ENCODE measurements at regions not wholly inside any gene's neighbourhood (a gene's known extent, or its start where the extent isn't known, plus 50 kb on each side); places are given as distances from the start of the nearest gene placed in this dataset.

DNA sequence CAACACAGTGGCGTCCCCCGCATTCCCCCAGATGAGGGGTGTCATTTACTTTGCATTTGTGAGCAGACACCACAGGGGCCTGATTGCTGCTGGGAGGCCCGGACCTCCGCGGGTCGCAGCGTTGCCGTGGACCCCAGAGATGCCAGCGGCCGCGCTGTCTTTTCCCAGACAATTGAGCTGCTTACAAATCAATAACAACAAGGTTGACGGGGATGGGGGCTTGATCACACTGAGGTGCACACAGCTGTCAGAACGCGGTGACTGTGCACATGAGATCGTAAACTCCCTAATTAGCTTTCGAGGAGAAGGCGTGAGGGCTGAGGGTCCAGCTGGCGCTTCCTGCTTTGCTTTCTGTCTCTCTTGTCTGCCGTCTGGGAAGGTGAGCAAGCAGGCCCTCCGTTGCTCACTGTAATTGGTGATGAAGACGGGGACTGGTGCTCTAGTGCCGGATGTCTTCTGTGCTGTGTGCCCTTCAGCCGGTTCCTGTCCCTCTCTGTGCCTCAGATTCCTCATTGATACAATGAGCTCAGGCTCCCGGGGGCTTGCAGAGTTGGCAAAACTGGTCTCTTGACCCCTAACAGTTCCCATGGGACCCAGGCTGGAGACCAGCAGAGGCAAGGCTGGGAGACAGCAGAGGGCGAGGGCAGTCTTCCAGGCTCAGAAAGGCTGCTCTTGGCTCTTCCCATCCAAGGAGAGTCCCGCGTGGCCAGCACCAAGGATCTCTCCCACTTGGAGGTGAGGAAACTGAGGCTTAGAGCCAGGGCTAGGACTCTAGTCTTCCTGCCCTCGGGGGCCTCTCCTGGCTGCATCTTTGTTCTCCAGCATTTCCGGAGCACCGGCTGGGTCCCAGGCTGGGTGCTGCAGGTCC is 126.0 kb upstream of the PMEPA1 start:
- Histone ChIP-seq H3K9me3 (ENCODE audit: control insufficient read depth in 1 of 2, low read length in 2 of 2) (no peaks in the 10 kb centered on the region), H3K4me1 (ENCODE audit: control insufficient read depth in 1 of 2, insufficient read depth in 2 of 2, low read length in 2 of 2) (no peaks in the 10 kb centered on the region), H3K36me3 (ENCODE audit: control insufficient read depth in 1 of 2, insufficient read depth in 2 of 2, low read length in 2 of 2) (no peaks in the 10 kb centered on the region), H3K4me3 (ENCODE audit: low read depth in 1 of 2, low read length in 2 of 2) (no peak overlapping the region), H3K9ac (ENCODE audit: low read depth in 1 of 2, low read length in 2 of 2) (no peak overlapping the region), H3K27ac (ENCODE audit: low read depth, low read length) (no peak overlapping the region), H3K27me3 (ENCODE audit: control insufficient read depth in 1 of 2, insufficient read depth in 2 of 2, low read length in 2 of 2) (no peaks in the 10 kb centered on the region)

- Histone ChIP-seq H3K9ac (ENCODE audit: low read depth in 1 of 2, low read length in 2 of 2) (no peak overlapping the region), H3K4me3 (ENCODE audit: low read depth in 1 of 2, low read length in 2 of 2) (no peak overlapping the region), H3K27me3 (ENCODE audit: control insufficient read depth in 1 of 2, insufficient read depth in 2 of 2, low read length in 2 of 2) (no peaks in the 10 kb centered on the region), H3K4me1 (ENCODE audit: control insufficient read depth in 1 of 2, insufficient read depth in 2 of 2, low read length in 2 of 2) (no peaks in the 10 kb centered on the region), H3K36me3 (ENCODE audit: control insufficient read depth in 1 of 2, insufficient read depth in 2 of 2, low read length in 2 of 2) (no peaks in the 10 kb centered on the region), H3K27ac (ENCODE audit: low read depth, low read length) (no peak overlapping the region), H3K9me3 (ENCODE audit: control insufficient read depth in 1 of 2, low read length in 2 of 2) (no peaks in the 10 kb centered on the region)
Observed at GRCh38 chr20:57835074-57835452, 125.2 kb upstream of the PMEPA1 start.

GRCh38 chr20:57834306-57835073 is 124.7 kb upstream of the PMEPA1 start:
- H3K27me3 ChIP-seq (ENCODE audit: control insufficient read depth in 1 of 2, insufficient read depth in 2 of 2, low read length in 2 of 2): no peaks in the 10 kb centered on the region
- no peaks in the 10 kb centered on the region for H3K9me3 ChIP-seq (ENCODE audit: control insufficient read depth in 1 of 2, low read length in 2 of 2)

DNA sequence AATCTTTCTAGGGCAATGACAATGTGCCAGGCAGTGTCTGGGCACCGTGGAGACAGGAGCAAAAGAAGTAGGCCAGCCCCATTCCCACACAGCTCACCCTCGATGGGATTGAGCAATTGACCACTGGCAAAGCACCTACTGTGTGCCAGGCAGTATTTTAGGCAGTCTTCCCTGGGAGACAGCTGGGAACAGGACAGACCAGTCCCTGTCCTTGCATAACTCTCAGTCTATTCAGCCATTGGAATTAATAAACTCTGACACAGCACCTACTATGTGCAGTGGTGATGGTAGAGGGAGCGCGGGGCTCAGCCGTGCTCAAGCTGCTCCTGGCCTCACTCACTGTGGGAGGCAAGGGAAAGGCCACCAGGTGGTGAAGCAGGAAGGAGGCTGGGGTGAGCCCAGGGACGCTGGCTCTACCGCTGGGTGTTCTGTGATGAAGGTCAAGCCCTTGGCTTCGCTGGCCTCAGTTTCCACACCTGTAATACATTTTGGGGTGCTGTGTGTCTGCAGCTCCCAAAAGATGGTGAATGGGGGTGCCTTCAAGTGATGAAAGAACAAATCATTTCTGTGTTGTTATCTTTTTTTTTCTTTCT is 122.3 kb upstream of the PMEPA1 start:
- Histone ChIP-seq H3K27me3 (ENCODE audit: control insufficient read depth in 1 of 2, insufficient read depth in 2 of 2, low read length in 2 of 2) (no peaks in the 10 kb centered on the region), H3K9ac (ENCODE audit: low read depth in 1 of 2, low read length in 2 of 2) (no peak overlapping the region), H3K4me1 (ENCODE audit: control insufficient read depth in 1 of 2, insufficient read depth in 2 of 2, low read length in 2 of 2) (no peaks in the 10 kb centered on the region), H3K36me3 (ENCODE audit: control insufficient read depth in 1 of 2, insufficient read depth in 2 of 2, low read length in 2 of 2) (no peaks in the 10 kb centered on the region), H3K9me3 (ENCODE audit: control insufficient read depth in 1 of 2, low read length in 2 of 2) (no peaks in the 10 kb centered on the region), H3K4me3 (ENCODE audit: low read depth in 1 of 2, low read length in 2 of 2) (no peak overlapping the region), H3K27ac (ENCODE audit: low read depth, low read length) (no peak overlapping the region)

More at GRCh38 chr20:57834306-57835073, 124.7 kb upstream of the PMEPA1 start:
- no peak overlapping the region for H3K4me3 ChIP-seq (ENCODE audit: low read depth in 1 of 2, low read length in 2 of 2)
- H3K9ac ChIP-seq (ENCODE audit: low read depth in 1 of 2, low read length in 2 of 2): no peak overlapping the region
- H3K36me3 ChIP-seq (ENCODE audit: control insufficient read depth in 1 of 2, insufficient read depth in 2 of 2, low read length in 2 of 2): no peaks in the 10 kb centered on the region
- H3K4me1 ChIP-seq (ENCODE audit: control insufficient read depth in 1 of 2, insufficient read depth in 2 of 2, low read length in 2 of 2): no peaks in the 10 kb centered on the region
- H3K27ac ChIP-seq (ENCODE audit: low read depth, low read length): no peak overlapping the region

- Histone ChIP-seq H3K9ac (ENCODE audit: low read depth in 1 of 2, low read length in 2 of 2) (no peak overlapping the region), H3K9me3 (ENCODE audit: control insufficient read depth in 1 of 2, low read length in 2 of 2) (no peaks in the 10 kb centered on the region), H3K27ac (ENCODE audit: low read depth, low read length) (no peak overlapping the region), H3K4me3 (ENCODE audit: low read depth in 1 of 2, low read length in 2 of 2) (no peak overlapping the region), H3K36me3 (ENCODE audit: control insufficient read depth in 1 of 2, insufficient read depth in 2 of 2, low read length in 2 of 2) (no peaks in the 10 kb centered on the region), H3K4me1 (ENCODE audit: control insufficient read depth in 1 of 2, insufficient read depth in 2 of 2, low read length in 2 of 2) (no peaks in the 10 kb centered on the region), H3K27me3 (ENCODE audit: control insufficient read depth in 1 of 2, insufficient read depth in 2 of 2, low read length in 2 of 2) (no peaks in the 10 kb centered on the region)
Observed at GRCh38 chr20:57831326-57831992, 121.6 kb upstream of the PMEPA1 start.

GRCh38 chr20:57830515-57830895 is 120.7 kb upstream of the PMEPA1 start:
- Histone ChIP-seq H3K4me1 (ENCODE audit: control insufficient read depth in 1 of 2, insufficient read depth in 2 of 2, low read length in 2 of 2) (no peaks in the 10 kb centered on the region), H3K4me3 (ENCODE audit: low read depth in 1 of 2, low read length in 2 of 2) (no peak overlapping the region), H3K9ac (ENCODE audit: low read depth in 1 of 2, low read length in 2 of 2) (no peak overlapping the region), H3K27ac (ENCODE audit: low read depth, low read length) (no peak overlapping the region), H3K9me3 (ENCODE audit: control insufficient read depth in 1 of 2, low read length in 2 of 2) (no peaks in the 10 kb centered on the region), H3K36me3 (ENCODE audit: control insufficient read depth in 1 of 2, insufficient read depth in 2 of 2, low read length in 2 of 2) (no peaks in the 10 kb centered on the region), H3K27me3 (ENCODE audit: control insufficient read depth in 1 of 2, insufficient read depth in 2 of 2, low read length in 2 of 2) (no peaks in the 10 kb centered on the region)

DNA sequence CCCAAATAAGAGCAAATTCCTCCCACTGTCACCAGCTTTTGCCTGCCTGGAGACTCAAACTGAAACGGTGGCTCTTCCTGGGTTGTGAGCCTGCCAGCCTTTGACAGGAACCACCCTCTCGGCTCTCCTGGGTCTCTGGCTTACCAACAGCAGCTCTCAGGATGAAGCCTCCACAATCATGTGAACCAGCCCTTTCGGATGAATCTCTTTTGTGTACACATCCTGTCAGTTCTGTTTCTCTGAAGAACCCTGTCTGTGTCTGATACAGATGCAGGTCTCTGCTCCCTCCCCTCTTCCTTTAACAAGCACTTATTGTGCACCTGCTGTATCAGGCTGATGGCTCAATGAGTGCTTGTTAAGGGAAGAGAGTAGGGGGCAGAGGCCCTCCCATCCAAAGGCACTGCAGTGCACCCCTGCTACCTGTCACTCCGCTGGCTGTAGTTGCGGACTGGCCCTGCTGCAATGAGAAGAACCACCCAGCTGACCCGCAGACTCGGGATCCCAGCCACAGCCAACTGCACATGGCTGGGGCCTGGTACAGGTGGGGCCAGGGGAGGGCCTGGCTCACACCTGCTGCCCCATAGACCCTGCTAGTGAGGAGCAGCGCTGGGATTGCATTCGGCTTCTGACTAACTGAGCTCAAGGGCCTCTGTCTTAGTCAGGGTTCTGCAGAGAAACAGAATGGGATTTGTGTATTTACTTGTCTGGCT is 120.1 kb upstream of the PMEPA1 start:
- Histone ChIP-seq H3K36me3 (ENCODE audit: control insufficient read depth in 1 of 2, insufficient read depth in 2 of 2, low read length in 2 of 2) (no peaks in the 10 kb centered on the region), H3K9ac (ENCODE audit: low read depth in 1 of 2, low read length in 2 of 2) (no peak overlapping the region), H3K27ac (ENCODE audit: low read depth, low read length) (no peak overlapping the region), H3K9me3 (ENCODE audit: control insufficient read depth in 1 of 2, low read length in 2 of 2) (no peaks in the 10 kb centered on the region), H3K4me1 (ENCODE audit: control insufficient read depth in 1 of 2, insufficient read depth in 2 of 2, low read length in 2 of 2) (no peaks in the 10 kb centered on the region), H3K27me3 (ENCODE audit: control insufficient read depth in 1 of 2, insufficient read depth in 2 of 2, low read length in 2 of 2) (no peaks in the 10 kb centered on the region), H3K4me3 (ENCODE audit: low read depth in 1 of 2, low read length in 2 of 2) (no peak overlapping the region)

DNA sequence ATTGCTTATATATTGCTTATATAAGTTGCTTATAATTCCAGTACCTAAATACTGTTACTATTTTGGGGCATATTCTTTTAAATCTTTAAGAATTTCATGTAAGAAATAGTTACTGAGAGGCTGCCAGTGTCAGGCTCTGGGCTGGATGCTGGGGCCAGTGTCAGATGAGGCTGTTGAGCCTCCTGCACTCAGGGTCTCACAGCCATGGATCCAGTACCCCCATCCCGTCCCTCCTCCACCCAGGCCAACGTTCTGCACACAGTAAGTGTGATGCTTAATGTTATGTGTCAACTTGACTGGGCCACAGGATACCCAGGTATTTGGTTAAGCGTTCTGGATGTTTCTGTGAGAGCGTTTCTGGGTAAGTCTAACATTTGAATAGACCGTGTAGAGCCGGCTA is 119.5 kb upstream of the PMEPA1 start:
- no peak overlapping the region for H3K9ac ChIP-seq (ENCODE audit: low read depth in 1 of 2, low read length in 2 of 2)
- H3K27me3 ChIP-seq (ENCODE audit: control insufficient read depth in 1 of 2, insufficient read depth in 2 of 2, low read length in 2 of 2): no peaks in the 10 kb centered on the region
- H3K4me1 ChIP-seq (ENCODE audit: control insufficient read depth in 1 of 2, insufficient read depth in 2 of 2, low read length in 2 of 2): no peaks in the 10 kb centered on the region
- no peak overlapping the region for H3K4me3 ChIP-seq (ENCODE audit: low read depth in 1 of 2, low read length in 2 of 2)
- H3K36me3 ChIP-seq (ENCODE audit: control insufficient read depth in 1 of 2, insufficient read depth in 2 of 2, low read length in 2 of 2): no peaks in the 10 kb centered on the region
- no peak overlapping the region for H3K27ac ChIP-seq (ENCODE audit: low read depth, low read length)
- H3K9me3 ChIP-seq (ENCODE audit: control insufficient read depth in 1 of 2, low read length in 2 of 2): no peaks in the 10 kb centered on the region

- no peaks in the 10 kb centered on the region for H3K36me3 ChIP-seq (ENCODE audit: control insufficient read depth in 1 of 2, insufficient read depth in 2 of 2, low read length in 2 of 2)
- no peak overlapping the region for H3K27ac ChIP-seq (ENCODE audit: low read depth, low read length)
- H3K27me3 ChIP-seq (ENCODE audit: control insufficient read depth in 1 of 2, insufficient read depth in 2 of 2, low read length in 2 of 2): no peaks in the 10 kb centered on the region
- no peak overlapping the region for H3K4me3 ChIP-seq (ENCODE audit: low read depth in 1 of 2, low read length in 2 of 2)
- no peaks in the 10 kb centered on the region for H3K9me3 ChIP-seq (ENCODE audit: control insufficient read depth in 1 of 2, low read length in 2 of 2)
- no peaks in the 10 kb centered on the region for H3K4me1 ChIP-seq (ENCODE audit: control insufficient read depth in 1 of 2, insufficient read depth in 2 of 2, low read length in 2 of 2)
- H3K9ac ChIP-seq (ENCODE audit: low read depth in 1 of 2, low read length in 2 of 2): no peak overlapping the region
Observed at GRCh38 chr20:57828696-57829095, 118.9 kb upstream of the PMEPA1 start.

All from duodenal mucosa (tissue), 2 donors.